T-cell (primary cell): ENCODE measurements at regions not wholly inside any gene's neighbourhood (a gene's known extent, or its start where the extent isn't known, plus 50 kb on each side); places are given as distances from the start of the nearest gene placed in this dataset.

Experiments used
- ATAC-seq, 4 experiments: fragments of 200-7000 bp in 3 of 4; fragments of 150-1000 bp in 1 of 4; cut with Tn5 transposase; replicated peaks in 1 of 4; 1 replicate in 3 of 4; 2 replicates in 1 of 4; pipeline ENCODE4 v1.10.0; 2021; ENCODE audit warnings: moderate library complexity in 3 of 4, mild to moderate bottlenecking in 2 of 4, moderate number of reproducible peaks in 1 of 4
- CTCF ChIA-PET, 2 donors: fragments of 300-600 bp; sonication (Branson Sonifier 250); formaldehyde crosslinking; loops; one replicate each; lab custom pipeline; 2022; ENCODE audit warnings: antibody characterized with exemption in 2 of 2; lab: Charles Lee
- POLR2A ChIA-PET, 2 donors: fragments of 300-600 bp; sonication (Branson Sonifier 250); formaldehyde crosslinking; loops; one replicate each; lab custom pipeline; 2022; ENCODE audit warnings: antibody characterized with exemption in 2 of 2; lab: Charles Lee
- DNase-seq, 35 experiments: peaks; one replicate each; pipeline versions ENCODE4 v3.0.0 to v3.0.0-alpha.2; 2013 to 2023
- H3K27ac ChIP-seq: one replicate; pipeline ENCODE4 v1.5.1; 2013; ENCODE audit warnings: low read length
- H3K27me3 ChIP-seq, 2 experiments: replicated peaks in 1 of 2; 1 replicate in 1 of 2; 2 replicates in 1 of 2; pipeline versions ENCODE4 v1.6.1 to v1.7.0; 2013; ENCODE audit warnings: low read length in 1 of 2, mixed read lengths in 1 of 2; ENCODE audit not compliant: control insufficient read depth in 2 of 2, insufficient read depth in 2 of 2; ENCODE audit errors: extremely low read depth in 1 of 2
- H3K36me3 ChIP-seq, 2 donors: 1 replicate in 1 of 2; 2 replicates in 1 of 2; pipeline versions ENCODE4 v1.6.1 to v1.7.0; 2013; ENCODE audit warnings: low read length in 1 of 2; ENCODE audit not compliant: control insufficient read depth in 2 of 2, insufficient read depth in 1 of 2; ENCODE audit errors: extremely low read depth in 1 of 2
- H3K4me1 ChIP-seq, 2 experiments: 1 replicate in 1 of 2; 2 replicates in 1 of 2; pipeline versions ENCODE4 v1.6.1 to v1.7.0; 2013; ENCODE audit warnings: low read length in 2 of 2, mixed read lengths in 1 of 2; ENCODE audit not compliant: insufficient read depth in 2 of 2, control insufficient read depth in 1 of 2; ENCODE audit errors: extremely low read depth in 1 of 2
- H3K4me3 ChIP-seq, 2 donors: 1 replicate in 1 of 2; 2 replicates in 1 of 2; pipeline versions ENCODE4 v1.5.1 to v1.7.0; 2013; ENCODE audit warnings: mild to moderate bottlenecking in 2 of 2, low read length in 1 of 2, moderate library complexity in 1 of 2; ENCODE audit not compliant: control insufficient read depth in 1 of 2; ENCODE audit errors: extremely low read depth in 1 of 2
- H3K9me3 ChIP-seq: 2 replicates; pipeline ENCODE4 v1.7.0; 2013
- H3K27ac Mint-ChIP-seq, 2 donors: one replicate each; pipeline ENCODE4 v1.8.0; 2020 to 2021; ENCODE audit warnings: mild to moderate bottlenecking in 2 of 2, mixed read lengths in 2 of 2
- H3K27me3 Mint-ChIP-seq, 2 donors: one replicate each; pipeline ENCODE4 v1.8.0; 2021 to 2022; ENCODE audit warnings: mixed read lengths in 2 of 2
- H3K36me3 Mint-ChIP-seq: one replicate; pipeline ENCODE4 v1.8.0; 2021; ENCODE audit warnings: mixed read lengths
- H3K4me1 Mint-ChIP-seq, 3 donors: one replicate each; pipeline ENCODE4 v1.8.0; 2020 to 2022; ENCODE audit warnings: mixed read lengths in 3 of 3, mild to moderate bottlenecking in 1 of 3
- H3K4me3 Mint-ChIP-seq, 3 donors: one replicate each; pipeline ENCODE4 v1.8.0; 2020 to 2022; ENCODE audit warnings: mild to moderate bottlenecking in 3 of 3, mixed read lengths in 3 of 3, moderate library complexity in 3 of 3
- H3K9me3 Mint-ChIP-seq, 3 donors: one replicate each; pipeline ENCODE4 v1.8.0; 2020 to 2022; ENCODE audit warnings: mixed read lengths in 3 of 3
- WGBS: methylation state at CpG from one replicate; pipeline ENCODE4 v1.1.5; 2013; ENCODE audit warnings: missing lambda C conversion rate; ENCODE audit not compliant: insufficient coverage; 5-methylcytosine and 5-hydroxymethylcytosine counted together

GRCh38 chr20:12677925-12678324, 330.8 kb upstream of the SPTLC3 start:
- Histone ChIP-seq H3K9me3 (no peaks in the 10 kb centered on the region), H3K4me1 (no peaks in the 10 kb centered on the region), H3K27me3 (no peaks in the 10 kb centered on the region), H3K4me3 (no peak overlapping the region), H3K36me3 (no peaks in the 10 kb centered on the region), H3K27ac (no peak overlapping the region)
- Mint-ChIP-seq H3K27ac (no peak overlapping the region), H3K27me3 (no peaks in the 10 kb centered on the region), H3K4me1 (no peaks in the 10 kb centered on the region), H3K9me3 (peaks cover 5 to 18% (median 5%) of the 10 kb centered on the region in 3 donors), H3K4me3 (no peak overlapping the region), H3K36me3 (no peaks in the 10 kb centered on the region)
- ChIA-PET POLR2A (no interaction called here), CTCF (no interaction called here)
- WGBS = no CpG with 5 or more reads among the region's 1 CpG
- ATAC-seq = no peak
- DNase-seq = no peak

- Histone ChIP-seq H3K36me3 (no peaks in the 10 kb centered on the region), H3K9me3 (no peaks in the 10 kb centered on the region), H3K4me1 (no peaks in the 10 kb centered on the region), H3K27me3 (no peaks in the 10 kb centered on the region), H3K4me3 (no peak overlapping the region), H3K27ac (no peak overlapping the region)
- DNase-seq (no peak), ATAC-seq (no peak)
- Mint-ChIP-seq H3K27me3 (no peaks in the 10 kb centered on the region), H3K27ac (no peak overlapping the region), H3K36me3 (no peaks in the 10 kb centered on the region), H3K9me3 (peaks cover 3 to 16% (median 4%) of the 10 kb centered on the region in 3 donors), H3K4me3 (no peak overlapping the region), H3K4me1 (no peaks in the 10 kb centered on the region)
- ChIA-PET CTCF (no interaction called here), POLR2A (no interaction called here)
- WGBS = no CpG with 5 or more reads among the region's 1 CpG
Observed at GRCh38 chr20:12679447-12679846, 329.3 kb upstream of the SPTLC3 start.

- Histone ChIP-seq H3K4me1 (no peaks in the 10 kb centered on the region), H3K4me3 (no peak overlapping the region), H3K36me3 (no peaks in the 10 kb centered on the region), H3K27me3 (no peaks in the 10 kb centered on the region), H3K9me3 (no peaks in the 10 kb centered on the region), H3K27ac (no peak overlapping the region)
- ChIA-PET POLR2A (no interaction called here), CTCF (no interaction called here)
- Mint-ChIP-seq H3K27ac (no peak overlapping the region), H3K4me1 (no peaks in the 10 kb centered on the region), H3K9me3 (peaks cover 0 to 10% (median 4%) of the 10 kb centered on the region in 3 donors), H3K4me3 (no peak overlapping the region), H3K36me3 (no peaks in the 10 kb centered on the region), H3K27me3 (no peaks in the 10 kb centered on the region)
- no peak for DNase-seq
- no peak for ATAC-seq
Observed at GRCh38 chr20:12682613-12683012, 326.2 kb upstream of the SPTLC3 start.

- no peaks in the 10 kb centered on the region for H3K36me3 Mint-ChIP-seq
- H3K4me1 Mint-ChIP-seq = no peaks in the 10 kb centered on the region
- ATAC-seq (no peak), DNase-seq (no peak)
- no peak overlapping the region for H3K27ac ChIP-seq
- H3K4me3 Mint-ChIP-seq = no peak overlapping the region
- no peaks in the 10 kb centered on the region for H3K9me3 ChIP-seq
- H3K4me1 ChIP-seq = no peaks in the 10 kb centered on the region
- 44% methylated on average over 4 of the region's 4 CpGs for WGBS
- no peaks in the 10 kb centered on the region for H3K27me3 ChIP-seq
- ChIA-PET CTCF (no interaction called here), POLR2A (no interaction called here)
- H3K36me3 ChIP-seq = no peaks in the 10 kb centered on the region
- no peak overlapping the region for H3K27ac Mint-ChIP-seq
- no peak overlapping the region for H3K4me3 ChIP-seq
- H3K9me3 Mint-ChIP-seq = peaks cover 0 to 20% (median 8%) of the 10 kb centered on the region in 3 donors
- H3K27me3 Mint-ChIP-seq = no peaks in the 10 kb centered on the region
Observed at GRCh38 chr20:12687476-12687875, 321.3 kb upstream of the SPTLC3 start.

- Histone ChIP-seq H3K9me3 (no peaks in the 10 kb centered on the region), H3K27ac (no peak overlapping the region), H3K36me3 (no peaks in the 10 kb centered on the region), H3K27me3 (no peaks in the 10 kb centered on the region), H3K4me1 (no peaks in the 10 kb centered on the region), H3K4me3 (no peak overlapping the region)
- ChIA-PET CTCF (no interaction called here), POLR2A (no interaction called here)
- WGBS = no CpG with 5 or more reads among the region's 3 CpGs
- no peaks in the 10 kb centered on the region for H3K4me1 Mint-ChIP-seq
- no peak overlapping the region for H3K27ac Mint-ChIP-seq
- no peak for DNase-seq
- no peak for ATAC-seq
- H3K36me3 Mint-ChIP-seq = no peaks in the 10 kb centered on the region
- H3K27me3 Mint-ChIP-seq = no peaks in the 10 kb centered on the region
- H3K4me3 Mint-ChIP-seq = no peak overlapping the region
- peaks cover 5 to 27% (median 8%) of the 10 kb centered on the region in 3 donors for H3K9me3 Mint-ChIP-seq
Observed at GRCh38 chr20:12695937-12696336, 312.8 kb upstream of the SPTLC3 start.

- Histone ChIP-seq H3K9me3 (no peaks in the 10 kb centered on the region), H3K36me3 (no peaks in the 10 kb centered on the region), H3K4me3 (no peak overlapping the region), H3K27me3 (no peaks in the 10 kb centered on the region), H3K27ac (no peak overlapping the region), H3K4me1 (no peaks in the 10 kb centered on the region)
- Mint-ChIP-seq H3K27ac (no peak overlapping the region), H3K36me3 (no peaks in the 10 kb centered on the region), H3K9me3 (peaks cover 6 to 23% (median 14%) of the 10 kb centered on the region in 3 donors), H3K27me3 (no peaks in the 10 kb centered on the region), H3K4me3 (no peak overlapping the region), H3K4me1 (no peaks in the 10 kb centered on the region)
- DNase-seq (no peak), ATAC-seq (no peak)
- POLR2A ChIA-PET = no interaction called here
- CTCF ChIA-PET = no interaction called here
- no CpG with 5 or more reads among the region's 2 CpGs for WGBS
Observed at GRCh38 chr20:12698817-12699216, 310.0 kb upstream of the SPTLC3 start.
